Keratinocyte (primary cell): ENCODE measurements at regions not wholly inside any gene's neighbourhood (a gene's known extent, or its start where the extent isn't known, plus 50 kb on each side); places are given as distances from the start of the nearest gene placed in this dataset.

Source experiments
- DNase-seq: peaks from one replicate; pipeline ENCODE4 v3.0.0-alpha.2; 2011; ENCODE audit warnings: low read depth, missing footprints, low spot score
- FAIRE-seq: peaks from 2 replicates; lab custom pipeline; 2011; peaks lifted over from hg19 to GRCh38; lab: Jason Lieb, UNC
- H2AFZ ChIP-seq: 2 replicates; pipeline ENCODE4 v1.6.0; 2012; ENCODE audit warnings: low read length, control low read depth, inconsistent platforms; ENCODE audit not compliant: control insufficient read depth
- H3K27ac ChIP-seq: 2 replicates; pipeline ENCODE4 v1.5.1; 2011; ENCODE audit warnings: low read length; ENCODE audit not compliant: control insufficient read depth, insufficient read depth
- H3K27me3 ChIP-seq: 3 replicates; pipeline ENCODE4 v1.6.0; 2011; ENCODE audit warnings: low read length; ENCODE audit not compliant: control insufficient read depth, insufficient read depth; ENCODE audit errors: extremely low read depth
- H3K36me3 ChIP-seq, 2 experiments: 2 replicates in 1 of 2; 3 replicates in 1 of 2; pipeline ENCODE4 v1.5.1; 2011; ENCODE audit warnings: low read length in 2 of 2, mild to moderate bottlenecking in 1 of 2; ENCODE audit not compliant: control insufficient read depth in 2 of 2, insufficient read depth in 2 of 2; ENCODE audit errors: extremely low read depth in 1 of 2
- H3K4me1 ChIP-seq: 3 replicates; pipeline ENCODE4 v1.5.1; 2011; ENCODE audit warnings: low read length; ENCODE audit not compliant: control insufficient read depth, insufficient read depth; ENCODE audit errors: extremely low read depth
- H3K4me2 ChIP-seq: 3 replicates; pipeline ENCODE4 v1.6.0; 2011; ENCODE audit warnings: low read depth, low read length; ENCODE audit not compliant: control insufficient read depth, insufficient read depth; ENCODE audit errors: extremely low read depth
- H3K4me3 ChIP-seq, 3 experiments: fragments of 200-600 bp in 1 of 3; sonication (generic) in 1 of 3; 2 replicates in 2 of 3; 3 replicates in 1 of 3; pipeline ENCODE4 v1.5.1; 2011 to 2016; ENCODE audit warnings: low read length in 3 of 3, mild to moderate bottlenecking in 3 of 3, control low read depth in 2 of 3, inconsistent platforms in 1 of 3, low read depth in 1 of 3, mixed read lengths in 1 of 3, mixed run types in 1 of 3, moderate library complexity in 1 of 3; ENCODE audit not compliant: control insufficient read depth in 2 of 3, insufficient read depth in 2 of 3; ENCODE audit errors: extremely low read depth in 1 of 3
- H3K79me2 ChIP-seq: 2 replicates; pipeline ENCODE4 v1.6.0; 2012; ENCODE audit warnings: low read length; ENCODE audit not compliant: control insufficient read depth, insufficient read depth
- H3K9ac ChIP-seq: 3 replicates; pipeline ENCODE4 v1.6.0; 2011; ENCODE audit warnings: low read length; ENCODE audit not compliant: control insufficient read depth, insufficient read depth; ENCODE audit errors: extremely low read depth
- H3K9me1 ChIP-seq: 3 replicates; pipeline ENCODE4 v1.6.0; 2011; ENCODE audit warnings: low read length; ENCODE audit not compliant: control insufficient read depth, insufficient read depth; ENCODE audit errors: extremely low read depth
- H3K9me3 ChIP-seq: 2 replicates; pipeline ENCODE4 v1.5.1; 2012; ENCODE audit warnings: low read depth, low read length; ENCODE audit not compliant: control insufficient read depth
- H4K20me1 ChIP-seq: 3 replicates; pipeline ENCODE4 v1.6.0; 2011; ENCODE audit warnings: low read length; ENCODE audit not compliant: control insufficient read depth, insufficient read depth; ENCODE audit errors: extremely low read depth
- CTCF ChIP-seq, 3 experiments: IDR thresholded peaks in 1 of 3; conservative IDR thresholded peaks in 1 of 3; optimal IDR thresholded peaks in 1 of 3; 2 replicates in 2 of 3; 3 replicates in 1 of 3; pipeline versions ENCODE3 to v1.5.1; 2011; ENCODE audit warnings: low read length in 3 of 3, mild to moderate bottlenecking in 3 of 3, moderate library complexity in 2 of 3, control low read depth in 1 of 3, inconsistent platforms in 1 of 3; ENCODE audit not compliant: insufficient read depth in 2 of 3; ENCODE audit errors: extremely low read depth in 1 of 3
- EZH2 ChIP-seq: IDR thresholded peaks from one replicate; pipeline ENCODE4 v1.6.1; 2012; ENCODE audit warnings: inconsistent platforms, mild to moderate bottlenecking, low read length, moderate library complexity
- dilution Hi-C: fragments of 300-500 bp; cut with MboI; formaldehyde crosslinking; loops from one replicate; pipeline ENCODE4 v1.7.0; 2020; ENCODE audit warnings: low sequenced_read_pairs; ENCODE audit not compliant: extremely low pct_ligation_motif_present

- Histone ChIP-seq H4K20me1 (no peaks in the 10 kb centered on the region), H3K36me3 (no peaks in the 10 kb centered on the region), H3K9ac (no peak overlapping the region), H3K4me3 (no peak overlapping the region), H3K4me2 (no peak overlapping the region), H3K4me1 (no peaks in the 10 kb centered on the region), H2AFZ (no peak overlapping the region), H3K9me3 (no peaks in the 10 kb centered on the region), H3K27ac (no peak overlapping the region), H3K27me3 (no peaks in the 10 kb centered on the region), H3K79me2 (no peaks in the 10 kb centered on the region), H3K9me1 (no peaks in the 10 kb centered on the region)
- no peak for DNase-seq
- dilution Hi-C loops = no loop called here
- TF ChIP-seq EZH2 (no peak), CTCF (optimal IDR thresholded peaks at IDR 0.05 in 1 of 3, IDR thresholded peaks at IDR 0.05 in 1 of 3, conservative IDR thresholded peaks at IDR 0.05 in 1 of 3; ENCODE audit: extremely low read depth in 1 of 3, insufficient read depth in 2 of 3, low read length in 3 of 3) (no peak)
- FAIRE-seq = no peak
Observed at GRCh38 chr13:33763021-33763420, 54.9 kb upstream of the RFC3 start.

- H3K4me2 ChIP-seq = no peak overlapping the region
- TF ChIP-seq CTCF (optimal IDR thresholded peaks at IDR 0.05 in 1 of 3, IDR thresholded peaks at IDR 0.05 in 1 of 3, conservative IDR thresholded peaks at IDR 0.05 in 1 of 3; ENCODE audit: extremely low read depth in 1 of 3, insufficient read depth in 2 of 3, low read length in 3 of 3) = no peak
- TF ChIP-seq EZH2 = no peak
- H3K79me2 ChIP-seq = no peaks in the 10 kb centered on the region
- H3K4me3 ChIP-seq = no peak overlapping the region
- peak; percentile 5 for DNase-seq
- no peaks in the 10 kb centered on the region for H3K27me3 ChIP-seq
- H3K9me3 ChIP-seq = no peaks in the 10 kb centered on the region
- no peak overlapping the region for H3K9ac ChIP-seq
- no peak overlapping the region for H2AFZ ChIP-seq
- H3K27ac ChIP-seq = no peak overlapping the region
- no peaks in the 10 kb centered on the region for H3K36me3 ChIP-seq
- H3K4me1 ChIP-seq = no peaks in the 10 kb centered on the region
- peak; percentile 48 for FAIRE-seq
- H4K20me1 ChIP-seq = no peaks in the 10 kb centered on the region
- dilution Hi-C loops = no loop called here
- H3K9me1 ChIP-seq = no peaks in the 10 kb centered on the region
Observed at GRCh38 chr13:33764716-33765115, 53.2 kb upstream of the RFC3 start.
